RWPE2 (cell line): ENCODE measurements at regions not wholly inside any gene's neighbourhood (a gene's known extent, or its start where the extent isn't known, plus 50 kb on each side); places are given as distances from the start of the nearest gene placed in this dataset.
"Not testable (repeated sequence)": the region's sequence is repeated elsewhere in the genome, so short reads cannot be mapped to it uniquely, and the experiment has no call there.

Experiments used
- ATAC-seq: fragments of 200-7000 bp; cut with Tn5 transposase; 3 replicates; pipeline ENCODE4 v1.9.1; 2021; ENCODE audit warnings: low read depth
- DNase-seq: peaks from one replicate; pipeline ENCODE4 v3.0.0-alpha.2; 2020; ENCODE audit warnings: low spot score
- H3K27ac ChIP-seq: fragments of 450-650 bp; 2 replicates; pipeline ENCODE4 v1.5.1; 2017; ENCODE audit warnings: mild to moderate bottlenecking; ENCODE audit not compliant: poor library complexity, severe bottlenecking
- H3K27me3 ChIP-seq: fragments of 250-450 bp; sonication (Bioruptor Pico); 2 replicates; pipeline ENCODE4 v1.5.1; 2021; ENCODE audit warnings: mild to moderate bottlenecking, moderate library complexity; ENCODE audit not compliant: insufficient read depth, poor library complexity, severe bottlenecking
- H3K36me3 ChIP-seq: fragments of 250-450 bp; sonication (Bioruptor Pico); 2 replicates; pipeline ENCODE4 v1.5.1; 2020; ENCODE audit warnings: low read depth, mild to moderate bottlenecking, moderate library complexity
- H3K4me1 ChIP-seq: fragments of 250-450 bp; sonication (Bioruptor Pico); 2 replicates; pipeline ENCODE4 v1.5.1; 2021; ENCODE audit warnings: mild to moderate bottlenecking, moderate library complexity; ENCODE audit not compliant: insufficient read depth, poor library complexity, severe bottlenecking
- H3K4me3 ChIP-seq: fragments of 250-450 bp; sonication (Bioruptor Pico); 2 replicates; pipeline ENCODE4 v1.5.1; 2021; ENCODE audit warnings: mild to moderate bottlenecking, moderate library complexity; ENCODE audit not compliant: severe bottlenecking
- H3K9me3 ChIP-seq: fragments of 250-450 bp; sonication (Bioruptor Pico); 2 replicates; pipeline ENCODE4 v1.5.1; 2021; ENCODE audit warnings: mild to moderate bottlenecking, moderate library complexity; ENCODE audit not compliant: severe bottlenecking
- CTCF ChIP-seq: fragments of 450-650 bp; IDR thresholded peaks from one replicate; pipeline ENCODE4 v1.5.1; 2017; ENCODE audit warnings: mild to moderate bottlenecking, moderate library complexity; ENCODE audit not compliant: poor library complexity, severe bottlenecking

- TF ChIP-seq CTCF, result no peak
- peak overlapping the region; percentile 95 for H3K27ac ChIP-seq
- ATAC-seq, result no peak
- no peaks in the 10 kb centered on the region for H3K36me3 ChIP-seq
- H3K4me3 ChIP-seq, result no peak overlapping the region
- no peaks in the 10 kb centered on the region for H3K27me3 ChIP-seq
- H3K9me3 ChIP-seq, result no peaks in the 10 kb centered on the region
- DNase-seq, result no peak
- H3K4me1 ChIP-seq, result peaks cover 65% of the 10 kb centered on the region
Observed at GRCh38 chr6:30816791-30817739, 67.3 kb upstream of the DDR1 start.

GRCh38 chr6:30816296-30816695 is 68.0 kb upstream of the DDR1 start:
- not testable (repeated sequence) for H3K36me3 ChIP-seq, H3K4me3 ChIP-seq, H3K27me3 ChIP-seq, H3K9me3 ChIP-seq, ATAC-seq, DNase-seq
- H3K4me1 ChIP-seq, result peaks cover 65% of the 10 kb centered on the region
- peak overlapping the region; percentile 95 for H3K27ac ChIP-seq

- ATAC-seq, H3K36me3 ChIP-seq, DNase-seq, H3K27me3 ChIP-seq, H3K9me3 ChIP-seq, H3K4me3 ChIP-seq: not testable (repeated sequence)
- peak overlapping the region; percentile 95 for H3K27ac ChIP-seq
- H3K4me1 ChIP-seq, result peaks cover 66% of the 10 kb centered on the region
Observed at GRCh38 chr6:30815041-30815742, 69.1 kb upstream of the DDR1 start.

GRCh38 chr6:30814146-30815040 is 69.9 kb upstream of the DDR1 start:
- Histone ChIP-seq H3K4me3 (no peak overlapping the region), H3K4me1 (peaks cover 59% of the 10 kb centered on the region), H3K9me3 (no peaks in the 10 kb centered on the region), H3K27me3 (no peaks in the 10 kb centered on the region), H3K36me3 (no peaks in the 10 kb centered on the region), H3K27ac (peak overlapping the region; percentile 95)
- DNase-seq (peak; percentile 82), ATAC-seq (peak; percentile 43)
- TF ChIP-seq CTCF, result no peak

- peak overlapping the region; percentile 95 for H3K27ac ChIP-seq
- ATAC-seq, result no peak
- H3K4me1 ChIP-seq, result peaks cover 52% of the 10 kb centered on the region
Observed at GRCh38 chr6:30813631-30814145, 69.3 kb upstream of the IER3 start.

More at GRCh38 chr6:30813631-30814145, 69.3 kb upstream of the IER3 start:
- Histone ChIP-seq H3K9me3 (no peaks in the 10 kb centered on the region), H3K36me3 (no peaks in the 10 kb centered on the region), H3K27me3 (no peaks in the 10 kb centered on the region), H3K4me3 (no peak overlapping the region)
- no peak for TF ChIP-seq CTCF
- DNase-seq, result no peak
